HG02678 (cell line): ENCODE measurements at regions not wholly inside any gene's neighbourhood (a gene's known extent, or its start where the extent isn't known, plus 50 kb on each side); places are given as distances from the start of the nearest gene placed in this dataset.
"Not testable (repeated sequence)": the region's sequence is repeated elsewhere in the genome, so short reads cannot be mapped to it uniquely, and the experiment has no call there.

Experiments
- ATAC-seq: cut with Tn5 transposase; IDR thresholded peaks from one replicate; pipeline ENCODE4 v1.9.1; 2021; ENCODE audit warnings: mild to moderate bottlenecking, moderate library complexity; ENCODE audit not compliant: unreplicated experiment

- ATAC-seq: no peak
These were observed 108.9 kb upstream of the KCNG1 start for GRCh38 chr20:51131811-51132210.

GRCh38 chr20:51129147-51129776 lies 106.4 kb upstream of the KCNG1 start:
- ATAC-seq: no peak

GRCh38 chr20:51128198-51128597 lies 105.3 kb upstream of the KCNG1 start:
- no peak for ATAC-seq

GRCh38 chr20:51127713-51128112 lies 104.8 kb upstream of the KCNG1 start:
- ATAC-seq: no peak

- ATAC-seq: no peak
These were observed 103.4 kb upstream of the KCNG1 start for GRCh38 chr20:51126337-51126736.

GRCh38 chr20:51125780-51126179 lies 102.9 kb upstream of the KCNG1 start:
- no peak for ATAC-seq

GRCh38 chr20:51125105-51125504 lies 102.2 kb upstream of the KCNG1 start:
- no peak for ATAC-seq

GRCh38 chr20:51123887-51124286 lies 101.0 kb upstream of the KCNG1 start:
- ATAC-seq: not testable (repeated sequence)

DNA sequence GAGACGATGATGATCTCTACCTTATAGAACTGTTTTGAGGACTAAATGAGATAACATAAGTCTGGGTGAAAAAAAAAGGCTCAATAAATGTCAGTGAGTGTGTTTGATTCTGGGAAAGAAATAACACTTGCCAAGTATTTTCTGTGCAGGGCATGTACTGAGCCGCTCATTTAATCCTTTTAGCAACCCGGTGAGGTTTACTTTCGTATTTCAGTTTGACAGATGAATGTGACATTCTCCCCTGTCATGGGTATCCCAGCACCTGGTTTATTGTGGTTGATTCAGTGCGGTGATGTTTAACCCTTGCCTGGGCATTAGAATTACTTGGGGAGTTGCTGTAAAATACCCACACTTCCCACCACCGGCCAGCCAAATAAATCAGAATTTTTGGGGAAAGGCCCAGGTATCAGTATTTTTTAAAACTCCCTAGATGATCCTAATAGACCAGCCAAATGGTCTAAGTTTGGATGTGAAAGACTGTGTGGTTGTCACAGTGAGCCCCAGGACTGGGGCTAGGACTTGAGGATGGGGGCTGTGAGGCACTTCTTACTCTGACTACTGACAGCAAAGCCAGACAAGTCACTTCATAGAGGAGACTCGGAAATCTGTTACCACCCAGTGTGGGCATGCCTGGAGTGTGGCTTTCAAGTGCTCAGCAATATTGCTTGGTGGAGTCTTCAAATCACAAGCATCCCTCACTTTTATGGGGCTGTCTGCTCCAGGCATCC lies 100.2 kb upstream of the KCNG1 start:
- no peak for ATAC-seq

GRCh38 chr20:51121901-51122412 lies 99.0 kb upstream of the KCNG1 start:
- no peak for ATAC-seq

DNA sequence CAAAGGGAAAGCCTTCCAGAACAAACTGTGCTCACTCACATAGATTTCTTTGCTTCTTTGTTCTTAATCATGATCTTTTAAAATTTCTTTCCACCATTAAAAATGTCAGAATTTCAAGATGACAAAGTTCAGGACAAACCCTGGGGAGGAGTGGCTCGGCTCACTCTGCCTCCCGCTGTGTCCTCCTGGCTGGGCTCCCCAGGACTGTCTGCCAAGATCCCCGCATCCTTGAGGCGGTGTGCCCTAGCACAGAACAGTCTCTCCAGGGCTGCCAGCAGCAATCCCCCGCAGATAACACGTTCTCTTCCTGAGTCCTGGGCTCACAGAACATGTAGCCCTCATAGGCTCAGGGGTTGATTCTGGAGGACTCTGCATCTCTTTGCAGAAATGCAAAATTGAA lies 98.4 kb upstream of the KCNG1 start:
- no peak for ATAC-seq

DNA sequence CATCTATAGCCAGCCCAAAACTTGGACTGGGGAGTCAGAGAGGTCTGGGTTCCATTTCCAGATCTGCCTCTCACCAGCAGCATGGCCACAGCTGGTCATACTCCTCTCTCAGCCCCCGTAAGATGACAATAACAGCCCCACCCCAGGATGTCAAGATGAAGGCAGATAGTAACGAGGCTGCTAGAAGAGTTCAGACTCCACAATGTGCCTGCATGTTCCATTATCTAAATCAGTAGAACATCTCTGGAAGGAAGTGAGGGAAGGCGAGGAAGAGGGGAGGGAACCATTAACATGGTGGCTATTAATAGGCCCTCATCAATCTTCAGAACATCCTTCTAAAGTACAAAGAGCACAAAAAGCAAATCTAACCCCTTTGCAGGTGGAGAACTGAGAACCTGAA lies 98.0 kb upstream of the KCNG1 start:
- no peak for ATAC-seq

DNA sequence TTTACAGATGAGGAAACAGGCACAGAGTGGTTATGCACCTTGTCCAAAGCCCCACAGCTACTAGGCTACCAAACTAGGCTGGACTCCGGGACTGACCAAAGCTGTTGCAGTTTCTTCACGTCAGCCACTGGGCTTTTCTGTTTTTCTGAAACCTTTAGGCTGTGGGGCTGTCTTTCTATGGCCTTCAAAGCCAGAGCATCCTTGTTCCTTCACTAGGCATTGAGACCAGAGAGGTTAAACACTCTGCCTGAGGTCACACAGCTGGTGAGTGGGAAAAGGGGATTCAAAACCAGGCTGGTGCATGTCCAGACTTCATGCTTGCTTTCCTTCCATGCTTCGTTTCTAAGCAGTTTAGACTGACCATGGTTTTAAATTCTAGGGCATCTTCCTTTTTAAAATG lies 97.5 kb upstream of the KCNG1 start:
- ATAC-seq: no peak

DNA sequence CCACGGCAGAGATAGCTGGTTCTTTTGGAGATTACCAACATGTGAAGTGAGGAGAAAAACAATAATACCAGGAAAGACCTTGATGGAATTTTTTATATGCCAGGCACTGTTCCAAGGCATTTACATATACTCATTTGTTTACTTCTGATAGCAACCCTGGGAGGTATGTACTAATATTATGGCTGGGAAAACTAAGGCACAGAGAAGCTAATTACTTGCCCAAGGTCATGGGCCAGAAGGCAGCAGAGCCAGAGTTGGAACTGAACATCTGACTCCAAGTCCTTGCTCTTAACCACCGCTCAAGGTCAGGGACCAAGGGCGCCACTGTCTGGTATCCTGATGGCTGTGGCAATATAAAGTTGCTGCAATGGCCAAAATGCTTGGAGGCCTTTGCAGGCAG lies 97.0 kb upstream of the KCNG1 start:
- no peak for ATAC-seq

DNA sequence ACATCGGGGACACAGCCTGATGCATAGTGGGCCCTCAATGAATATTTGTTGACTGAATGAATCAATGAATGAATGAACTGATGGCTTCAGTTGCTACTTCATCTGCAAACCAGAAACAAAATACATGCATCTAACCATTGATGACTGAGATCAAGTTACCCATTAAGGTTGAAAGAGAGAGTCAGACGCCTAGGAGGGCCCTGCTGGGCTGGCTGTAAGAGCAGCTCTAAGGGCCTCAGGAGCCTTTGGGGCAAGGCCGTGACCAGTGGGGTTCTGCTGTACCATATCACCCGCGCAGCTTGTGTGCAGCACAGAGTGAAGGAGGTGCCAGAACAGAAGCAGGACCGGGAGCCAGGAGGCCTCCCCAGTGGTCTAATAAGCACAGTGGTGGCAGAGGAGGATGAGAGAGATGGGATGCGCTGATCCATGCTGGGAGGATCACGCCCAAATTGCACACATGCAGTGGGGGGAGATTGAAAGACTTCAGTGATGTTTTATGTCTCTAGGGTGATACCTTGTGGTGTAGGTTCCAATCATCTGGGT lies 96.1 kb upstream of the KCNG1 start:
- no peak for ATAC-seq

DNA sequence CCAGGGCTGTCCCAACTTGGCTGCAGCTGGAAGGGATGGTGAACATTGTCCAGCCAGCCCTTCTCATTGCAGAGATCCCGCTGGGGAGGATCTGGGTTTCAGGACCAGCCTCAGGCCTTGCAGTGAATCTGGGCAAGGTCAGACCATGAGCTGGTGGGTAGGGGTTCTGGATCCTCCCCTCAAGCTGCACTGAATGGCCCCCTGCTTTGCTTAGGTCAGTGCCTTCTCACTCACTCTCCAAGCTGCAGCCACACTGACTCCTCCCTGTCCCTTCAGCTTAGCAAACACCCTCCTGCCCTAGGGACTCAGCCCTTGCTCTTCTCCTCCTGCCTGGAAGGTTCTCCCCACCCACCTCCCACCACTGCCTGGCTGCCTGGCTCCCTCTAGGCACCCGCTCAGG lies 95.3 kb upstream of the KCNG1 start:
- no peak for ATAC-seq

- ATAC-seq: no peak
These were observed 94.1 kb upstream of the KCNG1 start for GRCh38 chr20:51116765-51117686.

DNA sequence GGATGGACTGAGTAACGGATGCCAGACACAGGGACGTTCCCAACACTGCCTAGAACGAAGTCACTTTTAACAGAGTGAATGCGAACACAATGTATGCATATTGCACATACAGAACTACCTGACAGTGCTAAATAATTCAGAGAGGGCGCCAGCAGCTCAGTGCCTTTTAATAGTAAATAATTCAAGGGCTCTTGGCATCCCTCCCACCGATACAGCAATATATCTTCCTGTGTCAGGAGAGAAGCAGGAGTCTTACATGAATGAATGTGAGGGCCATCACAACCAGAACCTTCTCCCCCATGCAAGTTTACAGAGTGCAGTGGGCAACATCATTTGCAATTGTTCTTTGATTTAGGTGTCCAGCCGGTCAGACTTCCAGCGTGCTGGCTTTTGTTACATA lies 88.4 kb upstream of the KCNG1 start:
- ATAC-seq: no peak

GRCh38 chr20:51108638-51109363 lies 85.9 kb upstream of the KCNG1 start:
- no peak for ATAC-seq

- no peak for ATAC-seq
These were observed 83.1 kb upstream of the KCNG1 start for GRCh38 chr20:51106011-51106410.
